Astrocyte (in vitro differentiated cells and primary cell): ENCODE measurements at regions not wholly inside any gene's neighbourhood (a gene's known extent, or its start where the extent isn't known, plus 50 kb on each side); places are given as distances from the start of the nearest gene placed in this dataset.

Experiments used
- CTCF ChIP-seq: IDR thresholded peaks from 2 replicates; pipeline ENCODE4 v1.5.1; 2011; ENCODE audit warnings: low read depth, mild to moderate bottlenecking, inconsistent platforms, low read length, moderate library complexity; ENCODE audit not compliant: insufficient read depth
- EZH2 ChIP-seq: IDR thresholded peaks from 2 replicates; pipeline ENCODE4 v1.6.1; 2012; ENCODE audit warnings: mild to moderate bottlenecking, low read length, inconsistent platforms; ENCODE audit not compliant: insufficient read depth

GRCh38 chr13:44236370-44236769, 137.3 kb upstream of the SERP2 start:
- TF ChIP-seq EZH2: no peak
- TF ChIP-seq CTCF: no peak
